ENCODE measurements at regions not wholly inside any gene's neighbourhood (a gene's known extent, or its start where the extent isn't known, plus 50 kb on each side); places are given as distances from the start of the nearest gene placed in this dataset.

- ATAC-seq (no peak), FAIRE-seq (no peak), DNase-seq (ENCODE audit: low read depth in 1 of 2, low spot score in 1 of 2) (no peak)
- H3K27ac ChIP-seq = no peak overlapping the region
- H3K4me3 ChIP-seq = no peak overlapping the region
- H3K9me3 ChIP-seq = no peaks in the 10 kb centered on the region
- H3K4me2 ChIP-seq = no peak overlapping the region
- no peak for TF ChIP-seq ZSCAN20 (CRISPR knock-in tag; IDR thresholded peaks at IDR 0.05)
- 16% methylated on average over 3 of the region's 3 CpGs for WGBS (ENCODE audit: missing lambda C conversion rate)
- ChIA-PET CTCF (interaction anchor here (1.2 to 1.7 kb wide), 2 partner anchors 26 to 718 kb away, joined by 3 to 5 read pairs; no protein-coding TSS in a partner anchor), POLR2A (no interaction called here)
- no peaks in the 10 kb centered on the region for H3K4me1 ChIP-seq
These were observed 127.3 kb downstream of the FAM204A start for GRCh38 chr10:118214776-118215175.

DNA sequence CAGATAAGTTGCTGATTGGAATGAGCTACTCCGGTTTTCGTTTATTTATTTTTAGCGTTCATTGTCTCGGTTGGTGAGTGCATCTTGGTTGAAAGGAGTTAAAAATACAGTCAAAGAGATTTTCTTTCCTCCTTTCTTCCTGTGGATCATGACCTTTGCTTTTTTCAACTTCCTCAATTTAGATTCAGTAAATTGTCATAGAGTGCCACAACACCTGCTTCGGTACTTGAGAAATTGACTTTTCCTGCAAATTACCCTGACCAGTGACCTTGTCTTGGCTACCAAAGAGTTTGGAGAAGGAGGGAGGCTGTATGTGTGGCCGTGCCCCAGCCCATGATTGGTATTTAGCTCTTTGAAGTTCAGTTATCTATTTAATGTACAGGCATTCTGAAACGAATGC lies 128.7 kb downstream of the FAM204A start:
- Histone ChIP-seq H3K4me1 (no peaks in the 10 kb centered on the region), H3K4me3 (no peak overlapping the region), H3K9me3 (no peaks in the 10 kb centered on the region), H3K4me2 (no peak overlapping the region), H3K27ac (no peak overlapping the region)
- WGBS (ENCODE audit: missing lambda C conversion rate) = 53% methylated on average over 7 of the region's 7 CpGs
- no peak for ATAC-seq
- ChIA-PET POLR2A (interaction anchor here (0.6 kb wide), 1 partner anchor 1870 kb away, joined by 3 read pairs; no protein-coding TSS in a partner anchor), CTCF (interaction anchor here (1.7 kb wide), 1 partner anchor 717 kb away, joined by 5 read pairs; no protein-coding TSS in a partner anchor)
- TF ChIP-seq POLR2AphosphoS2 (conservative IDR thresholded peaks at IDR 0.05; ENCODE audit: low read length) (no peak), MAZ (IDR thresholded peaks at IDR 0.05; ENCODE audit: borderline replicate concordance, low read depth, low read length) (no peak), RAD21 (conservative IDR thresholded peaks at IDR 0.05 in 1 of 2, IDR thresholded peaks at IDR 0.05 in 1 of 2) (no peak), MAFK (IDR thresholded peaks at IDR 0.05; ENCODE audit: partially characterized antibody) (no peak), KDM5A (IDR thresholded peaks at IDR 0.05) (no peak), ATOH8 (CRISPR knock-in tag; IDR thresholded peaks at IDR 0.05; ENCODE audit: low read depth) (no peak), E2F6 (IDR thresholded peaks at IDR 0.05; ENCODE audit: borderline replicate concordance, low read depth) (no peak), NFE2L2 (conservative IDR thresholded peaks at IDR 0.05; ENCODE audit: low read length) (no peak), MAX (IDR thresholded peaks at IDR 0.05) (no peak)
- no peak for FAIRE-seq
- DNase-seq (ENCODE audit: low read depth in 1 of 2, low spot score in 1 of 2) = no peak

GRCh38 chr10:118210276-118210675 lies 131.8 kb downstream of the FAM204A start:
- Histone ChIP-seq H3K4me2 (no peak overlapping the region), H3K9me3 (no peaks in the 10 kb centered on the region), H3K4me3 (no peak overlapping the region), H3K27ac (no peak overlapping the region), H3K4me1 (no peaks in the 10 kb centered on the region)
- WGBS (ENCODE audit: missing lambda C conversion rate) = 7% methylated on average over 2 of the region's 2 CpGs
- CTCF ChIA-PET = interaction anchor here (1.1 kb wide), 1 partner anchor 30 kb away, joined by 3 read pairs; no protein-coding TSS in a partner anchor
- POLR2A ChIA-PET = no interaction called here
- no peak for DNase-seq (ENCODE audit: low read depth in 1 of 2, low spot score in 1 of 2)
- no peak for FAIRE-seq
- no peak for ATAC-seq
- TF ChIP-seq, protein P1, sequence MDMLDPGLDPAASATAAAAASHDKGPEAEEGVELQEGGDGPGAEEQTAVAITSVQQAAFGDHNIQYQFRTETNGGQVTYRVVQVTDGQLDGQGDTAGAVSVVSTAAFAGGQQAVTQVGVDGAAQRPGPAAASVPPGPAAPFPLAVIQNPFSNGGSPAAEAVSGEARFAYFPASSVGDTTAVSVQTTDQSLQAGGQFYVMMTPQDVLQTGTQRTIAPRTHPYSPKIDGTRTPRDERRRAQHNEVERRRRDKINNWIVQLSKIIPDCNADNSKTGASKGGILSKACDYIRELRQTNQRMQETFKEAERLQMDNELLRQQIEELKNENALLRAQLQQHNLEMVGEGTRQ (IDR thresholded peaks at IDR 0.05) = peak; percentile 43; the same call in 1 of the 2 replicates
- no peak for TF ChIP-seq NFE2L2 (conservative IDR thresholded peaks at IDR 0.05; ENCODE audit: low read length)

- H3K4me3 ChIP-seq = no peak overlapping the region
- ATAC-seq (no peak), DNase-seq (ENCODE audit: low read depth in 1 of 2, low spot score in 1 of 2) (no peak), FAIRE-seq (no peak)
- no peak for TF ChIP-seq GATA3 (IDR thresholded peaks at IDR 0.05; ENCODE audit: borderline replicate concordance)
- TF ChIP-seq RNF2 (IDR thresholded peaks at IDR 0.05; ENCODE audit: borderline replicate concordance, low read depth) = no peak
- no peak for TF ChIP-seq KDM1A (IDR thresholded peaks at IDR 0.05; ENCODE audit: low read depth)
- TF ChIP-seq MAX (IDR thresholded peaks at IDR 0.05) = no peak
- no peak for TF ChIP-seq EP300 (IDR thresholded peaks at IDR 0.05)
- no peak for TF ChIP-seq HMGXB4 (CRISPR knock-in tag; IDR thresholded peaks at IDR 0.05; ENCODE audit: borderline replicate concordance)
- TF ChIP-seq HOXB13 (CRISPR knock-in tag; IDR thresholded peaks at IDR 0.05; ENCODE audit: low read depth) = no peak
- no peak for TF ChIP-seq FOSB (CRISPR knock-in tag; IDR thresholded peaks at IDR 0.05)
- TF ChIP-seq ATOH8 (CRISPR knock-in tag; IDR thresholded peaks at IDR 0.05; ENCODE audit: low read depth) = no peak
- no peak for TF ChIP-seq FOSL2 (IDR thresholded peaks at IDR 0.05)
- TF ChIP-seq FOSL2 (CRISPR knock-in tag; IDR thresholded peaks at IDR 0.05) = no peak
- no peak for TF ChIP-seq JUN (IDR thresholded peaks at IDR 0.05)
- TF ChIP-seq CBX8 (IDR thresholded peaks at IDR 0.05) = no peak
- ChIA-PET CTCF (interaction anchor here (1.1 kb wide), 1 partner anchor 31 kb away, joined by 3 read pairs; no protein-coding TSS in a partner anchor), POLR2A (no interaction called here)
- WGBS (ENCODE audit: missing lambda C conversion rate) = 40% methylated on average over 4 of the region's 4 CpGs
- no peaks in the 10 kb centered on the region for H3K9me3 ChIP-seq
- no peaks in the 10 kb centered on the region for H3K4me1 ChIP-seq
- H3K27ac ChIP-seq = no peak overlapping the region
- H3K4me2 ChIP-seq = no peak overlapping the region
These were observed 132.9 kb downstream of the FAM204A start for GRCh38 chr10:118209215-118209614.
